Neural cell (in vitro differentiated cells): ENCODE measurements at regions not wholly inside any gene's neighbourhood (a gene's known extent, or its start where the extent isn't known, plus 50 kb on each side); places are given as distances from the start of the nearest gene placed in this dataset.

Experiments used
- H2AFZ ChIP-seq: fragments of 200-600, 300-800 bp; sonication (generic), shearing (Covaris generic); 2 replicates; pipeline ENCODE4 v1.6.0; 2014; ENCODE audit warnings: low read depth, mild to moderate bottlenecking, antibody characterized with exemption, low read length, moderate library complexity
- H3F3A ChIP-seq: fragments of 200-600 bp; shearing (Covaris generic); 2 replicates; pipeline ENCODE4 v1.6.1; 2016; ENCODE audit warnings: mild to moderate bottlenecking, moderate library complexity, mixed read lengths, antibody characterized with exemption, low read length; ENCODE audit not compliant: insufficient read depth, poor library complexity, severe bottlenecking
- H3K27ac ChIP-seq: fragments of 200-600, 300-800 bp; sonication (generic), shearing (Covaris generic); 2 replicates; pipeline ENCODE4 v1.5.1; 2014; ENCODE audit warnings: mild to moderate bottlenecking, low read length, moderate library complexity
- H3K27me3 ChIP-seq: fragments of 300-800, 200-600 bp; sonication (generic), shearing (Covaris generic); 2 replicates; pipeline ENCODE4 v1.6.0; 2014; ENCODE audit warnings: mild to moderate bottlenecking, low read depth, low read length, moderate library complexity; ENCODE audit not compliant: insufficient read depth
- H3K36me3 ChIP-seq: fragments of 300-800, 200-600 bp; sonication (generic), shearing (Covaris generic); 2 replicates; pipeline ENCODE4 v1.5.1; 2014; ENCODE audit warnings: mild to moderate bottlenecking, antibody characterized with exemption, low read length, moderate library complexity; ENCODE audit not compliant: insufficient read depth
- H3K4me2 ChIP-seq: fragments of 300-800, 200-600 bp; sonication (generic), shearing (Covaris generic); 2 replicates; pipeline ENCODE4 v1.6.0; 2014; ENCODE audit warnings: mild to moderate bottlenecking, low read length
- H3K4me3 ChIP-seq: fragments of 300-800, 200-600 bp; sonication (generic), shearing (Covaris generic); 2 replicates; pipeline ENCODE4 v1.5.1; 2014; ENCODE audit warnings: mild to moderate bottlenecking, low read length, moderate library complexity
- H3K79me2 ChIP-seq: fragments of 200-600 bp; shearing (Covaris generic); replicated peaks from 2 replicates; pipeline ENCODE4 v1.6.0; 2014; ENCODE audit warnings: mild to moderate bottlenecking, low read length, moderate library complexity; ENCODE audit not compliant: insufficient read depth
- H3K9ac ChIP-seq: fragments of 300-800, 200-600 bp; sonication (generic), shearing (Covaris generic); 2 replicates; pipeline ENCODE4 v1.6.1; 2016; ENCODE audit warnings: mild to moderate bottlenecking, low read length, mixed read lengths
- H3K9me2 ChIP-seq: fragments of 200-600 bp; shearing (Covaris generic); 2 replicates; pipeline ENCODE4 v1.6.1; 2016; ENCODE audit warnings: mild to moderate bottlenecking, low read length, mixed read lengths; ENCODE audit not compliant: insufficient read depth
- H3K9me3 ChIP-seq: fragments of 200-600, 300-800 bp; sonication (generic), shearing (Covaris generic); 2 replicates; pipeline ENCODE4 v1.6.1; 2016; ENCODE audit warnings: mild to moderate bottlenecking, mixed run types, low read length, moderate library complexity, mixed read lengths
- H4K20me1 ChIP-seq: fragments of 200-600 bp; shearing (Covaris generic); 2 replicates; pipeline ENCODE4 v1.6.1; 2016; ENCODE audit warnings: mild to moderate bottlenecking, mixed run types; ENCODE audit not compliant: insufficient read depth
- EP300 ChIP-seq: fragments of 450-650 bp; conservative IDR thresholded peaks from 2 replicates; pipeline ENCODE4 v1.6.1; 2014; ENCODE audit warnings: antibody characterized with exemption, mild to moderate bottlenecking, moderate library complexity; ENCODE audit not compliant: poor library complexity, severe bottlenecking
- EZH2 ChIP-seq: fragments of 200-600, 300-800 bp; shearing (Covaris generic), sonication (generic); IDR thresholded peaks from 2 replicates; pipeline ENCODE4 v1.6.1; 2014; ENCODE audit warnings: antibody characterized with exemption, low read length, borderline replicate concordance, mild to moderate bottlenecking; ENCODE audit not compliant: insufficient read depth, poor library complexity, severe bottlenecking
- MXI1 ChIP-seq: fragments of 450-650 bp; conservative IDR thresholded peaks from 2 replicates; pipeline ENCODE4 v1.6.1; 2014; ENCODE audit warnings: antibody characterized with exemption, mild to moderate bottlenecking; ENCODE audit not compliant: poor library complexity, severe bottlenecking
- POLR2AphosphoS5 ChIP-seq: IDR thresholded peaks from 2 replicates; pipeline ENCODE4 v1.6.1; 2012
- RAD21 ChIP-seq: fragments of 450-650 bp; conservative IDR thresholded peaks from 2 replicates; pipeline ENCODE4 v1.6.1; 2014; ENCODE audit warnings: antibody characterized with exemption, mild to moderate bottlenecking, moderate library complexity
- REST ChIP-seq: IDR thresholded peaks from 2 replicates; pipeline ENCODE4 v1.6.1; 2012; ENCODE audit warnings: borderline replicate concordance
- SMC3 ChIP-seq: fragments of 450-650 bp; conservative IDR thresholded peaks from 2 replicates; pipeline ENCODE4 v1.6.1; 2014; ENCODE audit warnings: antibody characterized with exemption, mild to moderate bottlenecking, moderate library complexity; ENCODE audit not compliant: poor library complexity
- TAF1 ChIP-seq: IDR thresholded peaks from 2 replicates; pipeline ENCODE4 v1.6.1; 2012; ENCODE audit warnings: low read depth
- TF ChIP-seq, protein P1 (sequence below): fragments of 450-650 bp; IDR thresholded peaks from 2 replicates; pipeline ENCODE4 v1.5.1; 2014; ENCODE audit warnings: antibody characterized with exemption, mild to moderate bottlenecking, moderate library complexity; ENCODE audit not compliant: poor library complexity, severe bottlenecking

DNA sequence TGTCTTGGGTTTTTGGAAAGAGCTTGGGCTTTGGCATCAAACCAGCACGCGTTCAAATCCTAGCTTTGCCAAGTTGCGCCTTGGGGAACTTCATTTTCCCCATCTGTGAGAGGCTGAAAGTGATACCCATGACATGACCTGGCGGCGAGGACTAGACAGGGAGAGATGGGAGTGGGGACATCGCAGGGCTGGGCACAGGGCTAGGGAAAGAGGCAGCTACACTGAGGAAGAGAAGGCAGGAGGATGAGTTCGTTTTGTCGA, 202.9 kb downstream of the IRF8 start:
- Histone ChIP-seq H3K9me3 (no peaks in the 10 kb centered on the region), H3K4me2 (no peak overlapping the region), H3K4me3 (no peak overlapping the region), H3K9ac (no peak overlapping the region), H4K20me1 (no peaks in the 10 kb centered on the region), H3K36me3 (no peaks in the 10 kb centered on the region), H3F3A (no peaks in the 10 kb centered on the region), H3K9me2 (no peaks in the 10 kb centered on the region), H3K27me3 (no peaks in the 10 kb centered on the region), H3K79me2 (no peaks in the 10 kb centered on the region), H2AFZ (no peak overlapping the region), H3K27ac (no peak overlapping the region)
- TF ChIP-seq POLR2AphosphoS5: no peak
- TF ChIP-seq EZH2: no peak
- TF ChIP-seq TAF1: no peak
- TF ChIP-seq SMC3: no peak
- no peak for TF ChIP-seq RAD21
- TF ChIP-seq REST: no peak

- Histone ChIP-seq H4K20me1 (no peaks in the 10 kb centered on the region), H3K9ac (no peak overlapping the region), H3K36me3 (no peaks in the 10 kb centered on the region), H3K9me2 (no peaks in the 10 kb centered on the region), H3K27ac (no peak overlapping the region), H3K4me2 (no peak overlapping the region), H3F3A (no peaks in the 10 kb centered on the region), H3K27me3 (no peaks in the 10 kb centered on the region), H2AFZ (no peak overlapping the region), H3K9me3 (peaks cover 3% of the 10 kb centered on the region), H3K4me3 (no peak overlapping the region), H3K79me2 (no peaks in the 10 kb centered on the region)
- no peak for TF ChIP-seq TAF1
- TF ChIP-seq POLR2AphosphoS5: no peak
Observed at GRCh38 chr16:86103320-86103719, 204.4 kb downstream of the IRF8 start.

- Histone ChIP-seq H3K79me2 (no peaks in the 10 kb centered on the region), H3K9me3 (peaks cover 3% of the 10 kb centered on the region), H3F3A (no peaks in the 10 kb centered on the region), H2AFZ (no peak overlapping the region), H3K9me2 (no peaks in the 10 kb centered on the region), H3K4me2 (no peak overlapping the region), H4K20me1 (no peaks in the 10 kb centered on the region), H3K9ac (no peak overlapping the region), H3K27me3 (no peaks in the 10 kb centered on the region), H3K27ac (no peak overlapping the region), H3K4me3 (no peak overlapping the region), H3K36me3 (no peaks in the 10 kb centered on the region)
- no peak for TF ChIP-seq TAF1
- no peak for TF ChIP-seq SMC3
- TF ChIP-seq EZH2: no peak
- no peak for TF ChIP-seq EP300
- no peak for TF ChIP-seq REST
- TF ChIP-seq POLR2AphosphoS5: no peak
- TF ChIP-seq, protein P1, sequence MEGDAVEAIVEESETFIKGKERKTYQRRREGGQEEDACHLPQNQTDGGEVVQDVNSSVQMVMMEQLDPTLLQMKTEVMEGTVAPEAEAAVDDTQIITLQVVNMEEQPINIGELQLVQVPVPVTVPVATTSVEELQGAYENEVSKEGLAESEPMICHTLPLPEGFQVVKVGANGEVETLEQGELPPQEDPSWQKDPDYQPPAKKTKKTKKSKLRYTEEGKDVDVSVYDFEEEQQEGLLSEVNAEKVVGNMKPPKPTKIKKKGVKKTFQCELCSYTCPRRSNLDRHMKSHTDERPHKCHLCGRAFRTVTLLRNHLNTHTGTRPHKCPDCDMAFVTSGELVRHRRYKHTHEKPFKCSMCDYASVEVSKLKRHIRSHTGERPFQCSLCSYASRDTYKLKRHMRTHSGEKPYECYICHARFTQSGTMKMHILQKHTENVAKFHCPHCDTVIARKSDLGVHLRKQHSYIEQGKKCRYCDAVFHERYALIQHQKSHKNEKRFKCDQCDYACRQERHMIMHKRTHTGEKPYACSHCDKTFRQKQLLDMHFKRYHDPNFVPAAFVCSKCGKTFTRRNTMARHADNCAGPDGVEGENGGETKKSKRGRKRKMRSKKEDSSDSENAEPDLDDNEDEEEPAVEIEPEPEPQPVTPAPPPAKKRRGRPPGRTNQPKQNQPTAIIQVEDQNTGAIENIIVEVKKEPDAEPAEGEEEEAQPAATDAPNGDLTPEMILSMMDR: no peak
- TF ChIP-seq MXI1: no peak
- no peak for TF ChIP-seq RAD21
Observed at GRCh38 chr16:86104537-86105048, 205.6 kb downstream of the IRF8 start.
